ENCODE measurements at regions not wholly inside any gene's neighbourhood (a gene's known extent, or its start where the extent isn't known, plus 50 kb on each side); places are given as distances from the start of the nearest gene placed in this dataset.

DNA sequence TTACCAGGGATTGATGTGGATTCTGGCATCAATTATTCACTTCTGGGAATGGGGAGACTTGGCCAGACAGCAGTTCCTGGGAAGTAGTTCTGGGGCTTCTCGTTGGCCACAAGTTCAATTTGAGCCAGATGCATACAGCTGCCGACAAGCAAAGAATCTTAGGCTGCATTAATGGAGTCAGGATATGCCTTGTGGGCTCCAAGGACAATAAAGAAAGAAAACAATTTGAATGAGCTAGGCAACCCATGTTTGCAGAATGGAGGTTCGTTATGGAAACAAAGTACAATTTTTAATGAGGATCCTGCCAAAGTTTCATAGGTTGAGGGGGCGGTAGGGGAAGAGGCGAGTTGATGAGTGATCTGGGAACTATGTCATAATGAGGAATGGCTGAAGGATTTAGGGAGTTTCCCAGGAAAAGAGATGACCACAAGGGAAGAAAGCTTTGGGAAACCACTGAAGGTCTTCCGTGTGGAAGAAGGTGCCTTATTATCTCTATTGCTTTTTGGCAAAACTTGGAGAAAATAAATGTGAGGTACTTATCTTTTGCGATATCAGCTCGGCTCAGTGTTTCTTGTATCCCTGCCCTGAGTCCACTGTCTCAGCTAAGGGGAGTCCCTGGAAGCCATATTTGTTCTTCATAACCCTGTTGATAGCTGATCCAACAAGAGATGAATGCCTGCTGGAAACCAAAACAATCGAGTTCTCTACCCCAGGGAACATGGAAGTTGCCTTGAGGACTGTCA is 181.0 kb upstream of the ZNF217 start:
- TF ChIP-seq YY1 (IDR thresholded peaks at IDR 0.05; ENCODE audit: insufficient read depth, insufficient read length) = no peak
- no peak for TF ChIP-seq SUZ12 (IDR thresholded peaks at IDR 0.05; ENCODE audit: extremely low read depth, insufficient read depth, insufficient read length)
